Smooth muscle cell (in vitro differentiated cells): ENCODE measurements at regions not wholly inside any gene's neighbourhood (a gene's known extent, or its start where the extent isn't known, plus 50 kb on each side); places are given as distances from the start of the nearest gene placed in this dataset.

ENCODE experiments used
- DNase-seq: peaks from one replicate; lab custom pipeline; 2025; ENCODE audit not compliant: unreplicated experiment; lab: John Stamatoyannopoulos, UW
- H2AFZ ChIP-seq: fragments of 200-600 bp; sonication (generic); 2 replicates; pipeline ENCODE4 v1.6.0; 2016; ENCODE audit warnings: antibody characterized with exemption, low read depth, mild to moderate bottlenecking
- H3F3A ChIP-seq: fragments of 200-600 bp; sonication (generic); 2 replicates; pipeline ENCODE4 v1.6.0; 2017; ENCODE audit warnings: antibody characterized with exemption, low read depth
- H3K27ac ChIP-seq: fragments of 200-600 bp; sonication (generic); 2 replicates; pipeline ENCODE4 v1.5.1; 2016; ENCODE audit warnings: low read depth, mild to moderate bottlenecking
- H3K27me3 ChIP-seq: fragments of 200-600 bp; sonication (generic); 2 replicates; pipeline ENCODE4 v1.6.1; 2016; ENCODE audit warnings: low read depth, mild to moderate bottlenecking
- H3K36me3 ChIP-seq: fragments of 200-600 bp; sonication (generic); 2 replicates; pipeline ENCODE4 v1.5.1; 2016; ENCODE audit warnings: low read depth
- H3K4me1 ChIP-seq: fragments of 200-600 bp; sonication (generic); 2 replicates; pipeline ENCODE4 v1.5.1; 2016; ENCODE audit warnings: low read depth
- H3K4me2 ChIP-seq: fragments of 200-600 bp; sonication (generic); 2 replicates; pipeline ENCODE4 v1.6.0; 2016; ENCODE audit warnings: mild to moderate bottlenecking
- H3K4me3 ChIP-seq: fragments of 200-600 bp; sonication (generic); 2 replicates; pipeline ENCODE4 v1.5.1; 2016; ENCODE audit warnings: mild to moderate bottlenecking
- H3K79me2 ChIP-seq: fragments of 200-600 bp; sonication (generic); 2 replicates; pipeline ENCODE4 v1.6.0; 2016; ENCODE audit warnings: low read depth, mild to moderate bottlenecking
- H3K9ac ChIP-seq: fragments of 200-600 bp; sonication (generic); 2 replicates; pipeline ENCODE4 v1.6.0; 2016; ENCODE audit warnings: low read depth
- H3K9me3 ChIP-seq: fragments of 200-600 bp; sonication (generic); replicated peaks from 2 replicates; pipeline ENCODE4 v1.5.1; 2016; ENCODE audit warnings: low read depth
- H4K20me1 ChIP-seq: fragments of 200-600 bp; sonication (generic); 2 replicates; pipeline ENCODE4 v1.6.0; 2016; ENCODE audit warnings: low read depth
- CTCF ChIP-seq: fragments of 200-600 bp; sonication (generic); IDR thresholded peaks from 2 replicates; pipeline ENCODE4 v1.5.1; 2017; ENCODE audit warnings: borderline replicate concordance, mild to moderate bottlenecking, antibody characterized with exemption; ENCODE audit not compliant: insufficient read depth, poor library complexity, severe bottlenecking
- WGBS: methylation state at CpG from one replicate; pipeline ENCODE4 v1.1.7; 2016; ENCODE audit warnings: low lambda C conversion rate; 5-methylcytosine and 5-hydroxymethylcytosine counted together

- Histone ChIP-seq H4K20me1 (no peaks in the 10 kb centered on the region), H3K27ac (peak overlapping the region; percentile 83), H2AFZ (no peak overlapping the region), H3K27me3 (no peaks in the 10 kb centered on the region), H3K9ac (peak overlapping the region; percentile 18), H3K4me1 (no peaks in the 10 kb centered on the region), H3K4me3 (no peak overlapping the region), H3K36me3 (no peaks in the 10 kb centered on the region), H3K79me2 (no peaks in the 10 kb centered on the region), H3K4me2 (peak overlapping the region; percentile 35), H3K9me3 (no peaks in the 10 kb centered on the region), H3F3A (peaks cover 37% of the 10 kb centered on the region)
- 4% methylated on average over 2 of the region's 2 CpGs for WGBS
- TF ChIP-seq CTCF = no peak
- DNase-seq = no peak
These were observed 240.2 kb downstream of the BCAT1 start for GRCh38 chr12:24708718-24709117.

GRCh38 chr12:24708043-24708442, 240.9 kb downstream of the BCAT1 start:
- no peaks in the 10 kb centered on the region for H3K4me1 ChIP-seq

GRCh38 chr12:24707334-24707733, 241.6 kb downstream of the BCAT1 start:
- DNase-seq = no peak
- Histone ChIP-seq H2AFZ (no peak overlapping the region), H3F3A (peaks cover 37% of the 10 kb centered on the region), H3K79me2 (no peaks in the 10 kb centered on the region), H3K4me3 (no peak overlapping the region), H3K4me2 (no peak overlapping the region), H4K20me1 (no peaks in the 10 kb centered on the region), H3K27me3 (no peaks in the 10 kb centered on the region), H3K9ac (no peak overlapping the region), H3K36me3 (no peaks in the 10 kb centered on the region), H3K27ac (peak overlapping the region; percentile 83), H3K4me1 (no peaks in the 10 kb centered on the region), H3K9me3 (no peaks in the 10 kb centered on the region)
- TF ChIP-seq CTCF = no peak
- WGBS = 42% methylated on average over 1 of the region's 1 CpG

More at GRCh38 chr12:24708043-24708442, 240.9 kb downstream of the BCAT1 start:
- Histone ChIP-seq H3K9ac (no peak overlapping the region), H3K79me2 (no peaks in the 10 kb centered on the region), H3K36me3 (no peaks in the 10 kb centered on the region), H2AFZ (no peak overlapping the region), H3K9me3 (no peaks in the 10 kb centered on the region), H3K27ac (peak overlapping the region; percentile 83), H4K20me1 (no peaks in the 10 kb centered on the region), H3K4me2 (peak overlapping the region; percentile 35), H3K27me3 (no peaks in the 10 kb centered on the region), H3F3A (peaks cover 37% of the 10 kb centered on the region), H3K4me3 (no peak overlapping the region)
- TF ChIP-seq CTCF = no peak
- DNase-seq = no peak
- 0% methylated on average over 1 of the region's 1 CpG for WGBS

- no peaks in the 10 kb centered on the region for H3K4me1 ChIP-seq
- 10% methylated on average over 4 of the region's 4 CpGs for WGBS
- H3K27me3 ChIP-seq = no peaks in the 10 kb centered on the region
- no peaks in the 10 kb centered on the region for H3K36me3 ChIP-seq
- no peaks in the 10 kb centered on the region for H3K79me2 ChIP-seq
- no peaks in the 10 kb centered on the region for H4K20me1 ChIP-seq
- no peak for DNase-seq
- H2AFZ ChIP-seq = peak overlapping the region; percentile 56
- TF ChIP-seq CTCF = no peak
- no peak overlapping the region for H3K9ac ChIP-seq
- no peaks in the 10 kb centered on the region for H3K9me3 ChIP-seq
- H3K4me3 ChIP-seq = no peak overlapping the region
- peak overlapping the region; percentile 71 for H3K4me2 ChIP-seq
- H3K27ac ChIP-seq = peak overlapping the region; percentile 83
- peaks cover 34% of the 10 kb centered on the region for H3F3A ChIP-seq
These were observed 243.1 kb downstream of the BCAT1 start for GRCh38 chr12:24705741-24706358.
